NT2/D1 (cell line): ENCODE measurements at regions not wholly inside any gene's neighbourhood (a gene's known extent, or its start where the extent isn't known, plus 50 kb on each side); places are given as distances from the start of the nearest gene placed in this dataset.

Source experiments
- SUZ12 ChIP-seq: IDR thresholded peaks from 2 replicates; pipeline ENCODE4 v1.6.1; 2011; ENCODE audit not compliant: insufficient read length, insufficient read depth; ENCODE audit errors: extremely low read depth
- YY1 ChIP-seq: IDR thresholded peaks from 2 replicates; pipeline ENCODE4 v1.6.1; 2011; ENCODE audit not compliant: insufficient read length, insufficient read depth
- ZNF274 ChIP-seq: IDR thresholded peaks from 2 replicates; pipeline ENCODE4 v1.6.1; 2011; ENCODE audit warnings: mild to moderate bottlenecking, low read depth, low read length

GRCh38 chr12:107311682-107312081 is 218.3 kb upstream of the CRY1 start:
- no peak for TF ChIP-seq YY1
- no peak for TF ChIP-seq ZNF274
- TF ChIP-seq SUZ12, result no peak
